Forelimb muscle (tissue), 1 donor: ENCODE measurements at regions not wholly inside any gene's neighbourhood (a gene's known extent, or its start where the extent isn't known, plus 50 kb on each side); places are given as distances from the start of the nearest gene placed in this dataset.

Experiments
- DNase-seq: peaks from one replicate; pipeline ENCODE4 v3.0.0-alpha.2; 2013; ENCODE audit warnings: low read depth

- DNase-seq, result no peak
These were observed 209.3 kb downstream of the TLE3 start for GRCh38 chr15:69888406-69888805.

- no peak for DNase-seq
These were observed 206.6 kb downstream of the TLE3 start for GRCh38 chr15:69891070-69891536.

- DNase-seq, result no peak
These were observed 206.1 kb downstream of the TLE3 start for GRCh38 chr15:69891606-69892005.

GRCh38 chr15:69892351-69892750 is 205.4 kb downstream of the TLE3 start:
- DNase-seq, result no peak

GRCh38 chr15:69893086-69893485 is 204.6 kb downstream of the TLE3 start:
- DNase-seq, result no peak

- no peak for DNase-seq
These were observed 203.9 kb downstream of the TLE3 start for GRCh38 chr15:69893863-69894262.

GRCh38 chr15:69895202-69895601 is 202.5 kb downstream of the TLE3 start:
- DNase-seq, result no peak

GRCh38 chr15:69896606-69897005 is 201.1 kb downstream of the TLE3 start:
- DNase-seq, result no peak

GRCh38 chr15:69897061-69897460 is 200.7 kb downstream of the TLE3 start:
- no peak for DNase-seq

GRCh38 chr15:69897471-69898237 is 200.1 kb downstream of the TLE3 start:
- DNase-seq, result no peak

- DNase-seq, result no peak
These were observed 199.5 kb downstream of the TLE3 start for GRCh38 chr15:69898243-69898642.

GRCh38 chr15:69902414-69903062 is 195.2 kb downstream of the TLE3 start:
- no peak for DNase-seq

- DNase-seq, result no peak
These were observed 193.9 kb downstream of the TLE3 start for GRCh38 chr15:69903470-69904469.

- DNase-seq, result no peak
These were observed 191.2 kb downstream of the TLE3 start for GRCh38 chr15:69906256-69907185.

- DNase-seq, result no peak
These were observed 189.7 kb downstream of the TLE3 start for GRCh38 chr15:69908060-69908459.

GRCh38 chr15:69908590-69909420 is 188.9 kb downstream of the TLE3 start:
- DNase-seq, result no peak

- no peak for DNase-seq
These were observed 187.8 kb downstream of the TLE3 start for GRCh38 chr15:69909719-69910444.

- DNase-seq, result no peak
These were observed 187.2 kb downstream of the TLE3 start for GRCh38 chr15:69910514-69910913.

GRCh38 chr15:69912116-69912515 is 185.6 kb downstream of the TLE3 start:
- no peak for DNase-seq
